Panc1 (cell line): ENCODE measurements at regions not wholly inside any gene's neighbourhood (a gene's known extent, or its start where the extent isn't known, plus 50 kb on each side); places are given as distances from the start of the nearest gene placed in this dataset.

Experiments used
- CTCF ChIP-seq: fragments of 450-650 bp; IDR thresholded peaks from 2 replicates; pipeline ENCODE4 v1.5.1; 2017; ENCODE audit warnings: mild to moderate bottlenecking
- POLR2AphosphoS5 ChIP-seq: IDR thresholded peaks from 2 replicates; pipeline ENCODE4 v1.6.1; 2012; ENCODE audit warnings: mild to moderate bottlenecking, low read depth, low read length, moderate library complexity
- REST ChIP-seq, 2 experiments: IDR thresholded peaks; 2 replicates each; pipeline ENCODE4 v1.6.1; 2011 to 2012; ENCODE audit warnings: low read depth in 2 of 2, control low read depth in 1 of 2, low read length in 1 of 2, mild to moderate bottlenecking in 1 of 2, moderate library complexity in 1 of 2; ENCODE audit not compliant: insufficient read depth in 1 of 2
- TCF7L2 ChIP-seq: IDR thresholded peaks from 2 replicates; pipeline ENCODE4 v1.6.1; 2011; ENCODE audit warnings: mild to moderate bottlenecking, low read depth, low read length, inconsistent platforms

- TF ChIP-seq CTCF (no peak), POLR2AphosphoS5 (no peak), TCF7L2 (no peak), REST (IDR thresholded peaks at IDR 0.05; ENCODE audit: insufficient read depth in 1 of 2, low read depth in 2 of 2, low read length in 1 of 2) (no peak)
Measured at GRCh38 chr5:104429911-104430310, 867.3 kb upstream of the NUDT12 start.
